Upper lobe of left lung (tissue), 4 donors: ENCODE measurements at regions not wholly inside any gene's neighbourhood (a gene's known extent, or its start where the extent isn't known, plus 50 kb on each side); places are given as distances from the start of the nearest gene placed in this dataset.

Experiments used
- CTCF ChIP-seq, 6 experiments: fragments of 450-650 bp in 4 of 6; fragments of 200-600 bp in 2 of 6; sonication (generic) in 2 of 6; IDR thresholded peaks; one replicate each; pipeline ENCODE4 v1.5.1; 2016 to 2019; ENCODE audit warnings: antibody characterized with exemption in 6 of 6
- EP300 ChIP-seq, 4 donors: sonication (generic); formaldehyde crosslinking; IDR thresholded peaks; one replicate each; pipeline ENCODE4 v1.5.1; 2017; ENCODE audit warnings: antibody characterized with exemption in 4 of 4, control low read depth in 2 of 4
- POLR2A ChIP-seq, 4 donors: fragments of 450-650 bp; IDR thresholded peaks; one replicate each; pipeline ENCODE4 v1.5.1; 2016 to 2017; ENCODE audit warnings: antibody characterized with exemption in 4 of 4, mild to moderate bottlenecking in 2 of 4

DNA sequence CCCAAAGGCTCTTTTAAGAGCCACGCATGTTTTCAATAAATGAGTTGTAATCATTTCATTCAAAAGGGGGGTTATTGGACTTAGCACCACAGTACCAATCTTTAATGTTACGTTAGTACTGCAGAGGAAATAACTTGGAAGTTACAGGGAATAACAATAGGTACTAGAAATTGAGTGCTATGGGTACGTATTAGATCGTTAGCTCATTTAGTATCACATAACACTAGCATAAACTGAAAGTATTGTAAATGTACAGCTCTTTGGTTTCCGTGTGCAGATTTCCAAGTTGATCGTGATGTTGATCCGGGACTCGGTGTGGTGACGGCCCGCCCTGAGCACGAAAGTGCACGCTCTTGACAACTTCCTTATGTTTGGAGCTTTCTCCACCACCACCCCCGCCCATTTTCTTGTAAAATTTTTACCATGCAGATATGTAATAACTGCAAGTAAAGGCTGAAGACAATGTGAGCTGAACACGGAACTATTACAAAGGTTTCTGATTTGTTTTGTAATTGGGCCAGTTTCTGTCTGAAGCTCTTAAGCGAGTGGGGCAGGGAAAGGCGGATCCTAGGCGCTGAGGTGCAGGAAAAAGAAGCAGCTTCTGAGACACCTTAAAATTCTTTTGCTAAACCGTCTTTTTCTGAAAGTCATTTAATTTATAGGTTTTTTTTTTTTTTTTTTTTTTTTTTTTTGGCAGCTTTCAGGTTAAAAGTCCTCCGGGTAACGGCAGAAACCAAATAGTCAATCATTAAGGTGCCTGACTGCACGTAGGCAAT, 71.5 kb downstream of the HFE start:
- peak in 1 of 4 donors; percentile 3 for TF ChIP-seq EP300 (IDR thresholded peaks at IDR 0.05)
- no peak for TF ChIP-seq CTCF (IDR thresholded peaks at IDR 0.05)
- TF ChIP-seq POLR2A (IDR thresholded peaks at IDR 0.05), result no peak
